Right lobe of liver (tissue), 4 donors: ENCODE measurements at regions not wholly inside any gene's neighbourhood (a gene's known extent, or its start where the extent isn't known, plus 50 kb on each side); places are given as distances from the start of the nearest gene placed in this dataset.

ENCODE experiments used
- CTCF ChIP-seq, 4 donors: fragments of 200-600 bp in 3 of 4; fragments of 450-650 bp in 1 of 4; IDR thresholded peaks; one replicate each; pipeline versions ENCODE4 v1.5.1 to v1.8.0; 2016 to 2022; ENCODE audit warnings: antibody characterized with exemption in 4 of 4, mild to moderate bottlenecking in 2 of 4
- POLR2A ChIP-seq: fragments of 450-650 bp; IDR thresholded peaks from one replicate; pipeline ENCODE4 v1.6.1; 2017; ENCODE audit warnings: antibody characterized with exemption, mild to moderate bottlenecking
- donor health status: DM: no; HTN: no; CAD: no.
- donor health status: DM: no; HTN: no; CAD: no.
- donor health status: DM: no; HTN: yes; CAD: no.

GRCh38 chr18:10169814-10170213, 256.0 kb downstream of the VAPA start:
- no peak for TF ChIP-seq POLR2A
- no peak for TF ChIP-seq CTCF (IDR thresholded peaks at IDR 0.05)
